ENCODE measurements at regions not wholly inside any gene's neighbourhood (a gene's known extent, or its start where the extent isn't known, plus 50 kb on each side); places are given as distances from the start of the nearest gene placed in this dataset.

DNA sequence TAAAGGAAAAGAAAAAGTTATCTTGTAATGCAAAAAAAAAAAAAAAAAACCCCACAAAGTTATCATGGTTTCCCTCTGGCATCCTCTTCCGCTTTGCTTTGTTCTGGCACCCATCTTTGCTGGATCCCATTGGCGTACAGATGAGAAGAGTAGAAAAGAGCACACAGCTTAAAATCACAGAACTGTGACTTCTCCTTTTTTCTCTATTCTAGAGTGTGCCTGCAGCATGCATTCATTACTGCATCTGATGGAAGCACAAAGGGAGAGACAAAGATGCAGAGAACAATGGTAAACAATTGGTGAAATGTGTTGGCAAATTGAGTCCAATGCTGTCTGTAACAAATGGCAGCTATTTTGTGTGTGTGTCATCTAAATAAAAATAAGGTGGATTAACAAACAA is 440.8 kb upstream of the PIK3R1 start:
- no peak for TF ChIP-seq POLR2A (IDR thresholded peaks at IDR 0.05)
- no peak for TF ChIP-seq CTCF (IDR thresholded peaks at IDR 0.05)

Measured in uterus (tissue), 2 donors.